ENCODE measurements at regions not wholly inside any gene's neighbourhood (a gene's known extent, or its start where the extent isn't known, plus 50 kb on each side); places are given as distances from the start of the nearest gene placed in this dataset.
"Not testable (repeated sequence)": the region's sequence is repeated elsewhere in the genome, so short reads cannot be mapped to it uniquely, and the experiment has no call there.

GRCh38 chr12:18794000-18794399 lies 56.1 kb downstream of the CAPZA3 start:
- DNase-seq, result no peak

- no peak for DNase-seq
Observed at GRCh38 chr12:18797604-18798003, 59.7 kb downstream of the CAPZA3 start.

- no peak for DNase-seq
Observed at GRCh38 chr12:18798535-18799361, 60.8 kb downstream of the CAPZA3 start.

- DNase-seq, result no peak
Observed at GRCh38 chr12:18799561-18799960, 61.6 kb downstream of the CAPZA3 start.

GRCh38 chr12:18805516-18806248 lies 67.8 kb downstream of the CAPZA3 start:
- no peak for DNase-seq

GRCh38 chr12:18807714-18808113 lies 69.8 kb downstream of the CAPZA3 start:
- no peak for DNase-seq

GRCh38 chr12:18808221-18808620 lies 70.3 kb downstream of the CAPZA3 start:
- no peak for DNase-seq

GRCh38 chr12:18810537-18811253 lies 72.8 kb downstream of the CAPZA3 start:
- DNase-seq, result no peak

DNA sequence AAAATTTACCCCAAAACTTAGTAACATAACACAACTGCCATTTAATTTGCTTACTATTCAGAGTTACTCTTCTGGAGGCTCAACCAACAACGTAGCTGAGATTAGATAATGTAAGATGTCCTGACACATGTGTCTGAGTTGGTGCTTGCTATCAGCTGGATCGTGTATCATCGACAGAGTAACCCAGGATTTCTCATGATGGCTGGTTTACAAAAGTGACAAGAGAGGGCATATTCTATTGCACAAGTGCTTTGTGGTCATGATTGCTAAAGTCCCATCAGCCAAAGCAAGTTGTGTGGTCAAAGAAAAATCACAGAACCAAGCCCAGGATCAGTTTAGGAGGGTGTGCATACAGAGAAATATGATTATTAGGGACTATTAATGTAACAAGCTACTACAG lies 73.4 kb downstream of the CAPZA3 start:
- no peak for DNase-seq

- DNase-seq, result no peak
Observed at GRCh38 chr12:18813753-18814152, 75.8 kb downstream of the CAPZA3 start.

GRCh38 chr12:18818579-18819268 lies 80.8 kb downstream of the CAPZA3 start:
- DNase-seq, result no peak

GRCh38 chr12:18819484-18819883 lies 81.6 kb downstream of the CAPZA3 start:
- DNase-seq, result no peak

DNA sequence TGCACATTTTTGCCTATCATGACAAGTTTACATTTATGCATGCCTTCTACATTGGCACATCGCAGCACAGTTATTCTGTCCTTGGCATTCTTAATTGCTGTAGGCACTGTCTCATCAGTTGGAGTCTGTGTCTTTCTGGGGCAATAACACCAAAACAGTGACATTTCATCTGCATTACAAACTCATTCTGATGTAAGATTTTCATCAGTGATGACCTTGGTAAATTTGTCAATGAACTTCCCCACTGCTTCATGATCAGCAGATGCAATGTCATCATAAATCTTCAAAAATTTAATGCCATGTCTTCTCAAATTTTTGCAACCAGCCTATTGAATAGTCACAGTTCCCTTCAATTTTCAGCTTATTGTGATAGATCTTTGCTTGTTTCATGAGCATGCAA lies 85.5 kb downstream of the CAPZA3 start:
- no peak for DNase-seq

DNA sequence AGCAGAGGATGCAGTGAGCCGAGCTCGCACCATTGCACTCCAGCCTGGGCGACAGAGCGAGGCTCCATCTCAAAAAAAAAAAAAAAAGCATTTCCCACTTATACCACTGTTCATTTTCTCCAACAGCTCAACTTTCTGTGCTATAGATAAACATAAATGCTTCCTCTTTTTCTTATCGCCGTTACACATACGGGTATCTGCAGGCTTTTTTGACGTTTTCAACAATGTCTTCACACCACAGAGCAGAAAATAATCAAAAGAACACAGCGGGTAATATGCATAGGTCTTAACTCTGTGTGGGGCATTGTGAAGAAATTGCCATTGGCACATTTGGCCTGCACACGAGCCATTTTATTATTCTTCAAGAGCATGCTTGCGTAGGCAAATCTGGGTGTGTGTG lies 86.4 kb downstream of the CAPZA3 start:
- DNase-seq, result no peak

- no peak for DNase-seq
Observed at GRCh38 chr12:18825138-18825537, 87.2 kb downstream of the CAPZA3 start.

DNA sequence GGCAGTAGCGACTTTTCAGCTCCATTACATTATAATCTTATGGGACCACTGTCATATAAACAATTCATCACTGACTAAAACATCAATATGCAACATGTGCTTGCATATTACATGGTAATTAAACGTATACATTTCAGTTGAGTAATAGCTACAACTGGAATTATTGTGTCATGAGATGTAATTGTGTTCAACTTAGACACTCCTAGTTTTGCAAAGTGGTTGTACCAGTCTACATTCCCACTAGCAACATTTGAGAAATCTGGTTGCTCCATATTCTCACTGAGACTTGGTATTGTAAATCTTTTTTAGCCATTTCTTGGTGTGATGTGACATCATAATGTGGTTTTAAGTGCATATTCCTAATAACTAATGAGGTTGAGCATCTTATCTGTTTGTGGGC lies 90.0 kb downstream of the CAPZA3 start:
- DNase-seq, result no peak

DNA sequence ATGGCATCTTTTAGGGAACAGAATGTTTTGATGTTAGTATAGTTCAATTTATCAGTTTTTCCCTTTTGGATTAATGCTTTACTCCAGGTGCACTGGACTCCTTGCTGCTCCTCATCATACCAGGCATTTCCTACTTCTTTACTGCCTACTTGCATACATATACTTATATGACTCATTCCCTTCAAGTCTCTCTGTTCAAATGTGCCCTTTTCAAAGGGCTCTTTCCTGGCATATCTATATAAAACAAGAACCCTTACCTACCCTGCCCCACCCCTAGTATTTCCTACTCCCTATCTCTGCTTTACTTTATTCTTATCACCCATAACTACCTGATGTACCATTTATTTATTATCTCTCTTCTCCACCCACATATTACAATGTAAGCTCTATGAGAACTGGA lies 90.6 kb downstream of the CAPZA3 start:
- DNase-seq, result no peak

- DNase-seq, result no peak
Observed at GRCh38 chr12:18828987-18829386, 91.1 kb downstream of the CAPZA3 start.

DNA sequence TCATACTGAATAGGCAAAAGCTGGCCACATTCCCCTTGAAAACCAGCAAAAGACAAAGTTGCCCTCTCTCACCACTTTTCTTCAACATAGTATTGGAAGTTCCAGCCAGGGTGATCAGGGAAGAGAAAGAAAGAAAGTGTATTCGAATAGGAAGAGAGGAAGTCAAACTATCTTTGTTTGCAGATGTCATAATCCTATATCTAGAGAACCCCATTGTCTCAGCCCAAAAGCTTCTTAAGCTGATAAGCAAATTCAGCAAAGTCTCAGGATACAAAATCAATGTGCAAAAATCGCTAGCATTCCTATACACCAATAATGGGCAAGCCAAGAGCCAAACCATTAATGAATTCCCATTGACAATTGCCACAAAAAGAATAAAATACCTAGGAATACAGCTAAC lies 95.0 kb downstream of the CAPZA3 start:
- DNase-seq, result not testable (repeated sequence)

- DNase-seq, result peak; percentile 28
Observed at GRCh38 chr12:18837025-18837424, 99.1 kb downstream of the CAPZA3 start.

DNA sequence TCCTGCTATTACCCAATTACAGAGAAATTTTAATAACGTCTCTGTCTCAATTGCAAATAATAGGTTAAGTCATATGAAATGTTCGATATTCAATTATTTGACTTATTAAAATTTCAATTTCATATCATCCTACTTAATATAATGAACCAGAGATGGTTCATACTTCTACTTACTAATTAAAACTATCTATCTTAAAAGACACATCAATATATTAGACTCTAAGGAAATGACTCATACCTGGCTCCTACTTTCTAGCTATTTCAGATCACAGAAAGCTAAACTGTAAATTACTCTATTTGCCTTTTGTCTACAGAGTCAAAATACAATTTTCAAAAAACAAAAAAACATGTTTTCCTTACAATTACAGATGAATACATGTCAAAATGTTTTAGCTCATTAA lies 99.6 kb downstream of the CAPZA3 start:
- DNase-seq, result no peak

DNA sequence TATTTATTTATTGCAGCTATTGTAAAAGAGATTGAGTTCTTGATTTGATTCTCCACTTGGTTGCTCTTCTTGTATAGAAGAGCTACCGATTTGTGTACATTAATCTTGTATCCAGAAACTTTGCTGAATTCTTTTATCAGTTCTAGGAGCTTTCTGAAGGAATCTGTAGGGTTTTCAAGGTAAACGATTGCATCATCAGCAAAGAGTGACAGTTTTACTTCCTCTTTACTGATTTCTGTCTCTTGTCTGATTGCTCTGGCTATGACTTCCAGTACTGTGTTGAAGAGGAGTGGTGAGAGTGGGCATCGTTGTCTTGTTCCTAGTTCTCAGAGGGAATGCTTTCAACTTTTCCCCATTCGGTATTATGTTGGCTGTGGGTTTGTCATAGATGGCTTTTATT lies 103.1 kb downstream of the CAPZA3 start:
- DNase-seq, result not testable (repeated sequence)

- no peak for DNase-seq
Observed at GRCh38 chr12:18849080-18849479, 111.2 kb downstream of the CAPZA3 start.
